ENCODE measurements at regions not wholly inside any gene's neighbourhood (a gene's known extent, or its start where the extent isn't known, plus 50 kb on each side); places are given as distances from the start of the nearest gene placed in this dataset.

- TF ChIP-seq CTCF (conservative IDR thresholded peaks at IDR 0.05 in 1 of 2, IDR thresholded peaks at IDR 0.05 in 1 of 2; ENCODE audit: low read depth in 1 of 2, low read length in 2 of 2) (no peak), EZH2 (IDR thresholded peaks at IDR 0.05; ENCODE audit: low read length, missing control alignments) (no peak)
Observed at GRCh38 chr18:55875371-55875901, 287.4 kb upstream of the TCF4 start.

Measured in fibroblast of lung (primary cell).